OCI-LY7 (cell line): ENCODE measurements at regions not wholly inside any gene's neighbourhood (a gene's known extent, or its start where the extent isn't known, plus 50 kb on each side); places are given as distances from the start of the nearest gene placed in this dataset.

ENCODE experiments used
- CTCF ChIP-seq: fragments of 200-600 bp; sonication (generic); conservative IDR thresholded peaks from 2 replicates; pipeline ENCODE4 v1.5.1; 2014; ENCODE audit warnings: mild to moderate bottlenecking, antibody characterized with exemption, low read length, moderate library complexity, mixed read lengths
- EZH2phosphoT487 ChIP-seq: fragments of 200-600 bp; sonication (generic); IDR thresholded peaks from 2 replicates; pipeline ENCODE4 v1.6.1; 2018; ENCODE audit warnings: low read depth, borderline replicate concordance, mild to moderate bottlenecking, mixed run types, antibody characterized with exemption, low read length, moderate library complexity, mixed read lengths

- TF ChIP-seq CTCF: no peak
- TF ChIP-seq EZH2phosphoT487: no peak
These were observed 227.3 kb upstream of the ZC4H2 start for GRCh38 chrX:65203545-65203944.
